SH-SY5Y (cell line): ENCODE measurements at regions not wholly inside any gene's neighbourhood (a gene's known extent, or its start where the extent isn't known, plus 50 kb on each side); places are given as distances from the start of the nearest gene placed in this dataset.

ENCODE experiments used
- GATA2 ChIP-seq: IDR thresholded peaks from 2 replicates; pipeline ENCODE4 v1.6.1; 2011; ENCODE audit warnings: mild to moderate bottlenecking, low read depth, low read length
- GATA3 ChIP-seq: IDR thresholded peaks from 2 replicates; pipeline ENCODE4 v1.6.1; 2011; ENCODE audit warnings: low read depth, mild to moderate bottlenecking, low read length, moderate library complexity

DNA sequence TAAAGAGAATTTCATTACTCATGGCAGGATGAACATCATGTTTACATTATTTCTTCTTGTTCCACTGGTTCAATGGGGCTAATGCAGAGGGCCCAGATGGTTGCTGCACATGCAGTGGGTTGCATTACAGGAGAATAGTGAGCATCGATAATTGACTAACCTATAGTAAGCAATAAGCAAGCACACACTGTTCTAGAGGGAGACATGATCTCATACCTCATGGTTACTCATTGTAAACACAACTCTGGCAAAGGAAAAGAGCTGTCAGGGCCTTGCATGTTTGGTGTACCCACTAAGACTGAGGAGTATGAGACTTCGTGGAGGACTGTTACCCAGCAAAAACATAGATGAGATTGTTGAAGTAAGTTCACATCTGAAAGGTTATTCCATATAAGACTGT lies 885.6 kb upstream of the VRK2 start:
- TF ChIP-seq GATA3 (no peak), GATA2 (no peak)
